ENCODE measurements at regions not wholly inside any gene's neighbourhood (a gene's known extent, or its start where the extent isn't known, plus 50 kb on each side); places are given as distances from the start of the nearest gene placed in this dataset.

- TF ChIP-seq CTCF (IDR thresholded peaks at IDR 0.05; ENCODE audit: low read depth, low read length, missing input control): no peak
- TF ChIP-seq TAF1 (conservative IDR thresholded peaks at IDR 0.05): no peak
Observed at GRCh38 chr11:70569996-70570692, 171.8 kb downstream of the CTTN start.

Data from liver (tissue), 3 donors.